ENCODE measurements at regions not wholly inside any gene's neighbourhood (a gene's known extent, or its start where the extent isn't known, plus 50 kb on each side); places are given as distances from the start of the nearest gene placed in this dataset.

GRCh38 chr13:73894995-73895571 lies 239.1 kb downstream of the KLF12 start:
- no peak for TF ChIP-seq POLR2A (IDR thresholded peaks at IDR 0.05; ENCODE audit: low read length)
- TF ChIP-seq GATA1 (IDR thresholded peaks at IDR 0.05; ENCODE audit: low read depth, low read length) = no peak
